Thyroid gland (tissue), 4 donors: ENCODE measurements at regions not wholly inside any gene's neighbourhood (a gene's known extent, or its start where the extent isn't known, plus 50 kb on each side); places are given as distances from the start of the nearest gene placed in this dataset.

Source experiments
- DNase-seq, 2 donors: peaks; one replicate each; pipeline ENCODE4 v3.0.0-alpha.2; 2019
- H3K27ac ChIP-seq, 3 donors: fragments of 200-600 bp; sonication (generic); 1 replicate in 2 of 3; 2 replicates in 1 of 3; pipeline ENCODE4 v1.5.1; 2016 to 2019; ENCODE audit warnings: mild to moderate bottlenecking in 1 of 3, moderate library complexity in 1 of 3
- H3K27me3 ChIP-seq: fragments of 200-600 bp; sonication (generic); one replicate; pipeline ENCODE4 v1.5.1; 2019
- H3K36me3 ChIP-seq, 2 donors: fragments of 200-600 bp; sonication (generic); one replicate each; pipeline ENCODE4 v1.5.1; 2016 to 2019
- H3K4me1 ChIP-seq, 2 donors: fragments of 200-600 bp; sonication (generic); one replicate each; pipeline ENCODE4 v1.5.1; 2017 to 2019
- H3K4me3 ChIP-seq, 3 donors: fragments of 200-600 bp; sonication (generic); replicated peaks in 1 of 3; 1 replicate in 2 of 3; 2 replicates in 1 of 3; pipeline ENCODE4 v1.5.1; 2016; ENCODE audit warnings: mild to moderate bottlenecking in 1 of 3
- H3K9me3 ChIP-seq: fragments of 200-600 bp; sonication (generic); one replicate; pipeline ENCODE4 v1.5.1; 2017
- CTCF ChIP-seq, 6 experiments: fragments of 200-600 bp in 3 of 6; fragments of 450-650 bp in 3 of 6; sonication (generic) in 3 of 6; IDR thresholded peaks; one replicate each; pipeline ENCODE4 v1.5.1; 2016 to 2019; ENCODE audit warnings: antibody characterized with exemption in 6 of 6, mild to moderate bottlenecking in 2 of 6, inconsistent platforms in 1 of 6, moderate library complexity in 1 of 6
- POLR2A ChIP-seq, 2 donors: fragments of 450-650 bp; IDR thresholded peaks; one replicate each; pipeline ENCODE4 v1.6.1; 2017; ENCODE audit warnings: antibody characterized with exemption in 2 of 2, mild to moderate bottlenecking in 2 of 2, moderate library complexity in 1 of 2
- WGBS, 2 donors: methylation state at CpG; one replicate each; pipeline ENCODE4 v1.1.5; 2017; 5-methylcytosine and 5-hydroxymethylcytosine counted together
- intact Hi-C: fragments of 100-400 bp; cut with DNase I; formaldehyde crosslinking; loops from one replicate; pipeline ENCODE4 v1.15.1; 2023

- Histone ChIP-seq H3K9me3 (no peaks in the 10 kb centered on the region), H3K27ac (no peak overlapping the region), H3K4me3 (no peak overlapping the region), H3K4me1 (no peaks in the 10 kb centered on the region), H3K36me3 (no peaks in the 10 kb centered on the region), H3K27me3 (no peaks in the 10 kb centered on the region)
- TF ChIP-seq CTCF (IDR thresholded peaks at IDR 0.05): no peak
- TF ChIP-seq POLR2A (IDR thresholded peaks at IDR 0.05): no peak
- DNase-seq: no peak
- 41 to 53% methylated on average over 3 of the region's 3 CpGs for WGBS, 2 donors
- intact Hi-C loops: no loop called here
Observed at GRCh38 chr11:82494988-82495432, 238.7 kb downstream of the FAM181B start.

- no peak for TF ChIP-seq CTCF (IDR thresholded peaks at IDR 0.05)
- no peak for TF ChIP-seq POLR2A (IDR thresholded peaks at IDR 0.05)
- no peak overlapping the region for H3K27ac ChIP-seq
- no peaks in the 10 kb centered on the region for H3K4me1 ChIP-seq
- no peaks in the 10 kb centered on the region for H3K27me3 ChIP-seq
- H3K4me3 ChIP-seq: no peak overlapping the region
- H3K9me3 ChIP-seq: no peaks in the 10 kb centered on the region
- no peaks in the 10 kb centered on the region for H3K36me3 ChIP-seq
- intact Hi-C loops: no loop called here
- DNase-seq: no peak
- WGBS, 2 donors: 77 to 81% methylated on average over 3 of the region's 3 CpGs
Observed at GRCh38 chr11:82474876-82475275, 258.8 kb downstream of the FAM181B start.

- Histone ChIP-seq H3K36me3 (no peaks in the 10 kb centered on the region), H3K27me3 (no peaks in the 10 kb centered on the region), H3K4me3 (no peak overlapping the region), H3K9me3 (no peaks in the 10 kb centered on the region), H3K4me1 (no peaks in the 10 kb centered on the region), H3K27ac (no peak overlapping the region)
- intact Hi-C loops: no loop called here
- TF ChIP-seq CTCF (IDR thresholded peaks at IDR 0.05): no peak
- TF ChIP-seq POLR2A (IDR thresholded peaks at IDR 0.05): no peak
- no peak for DNase-seq
- 93 to 97% methylated on average over 2 of the region's 2 CpGs for WGBS, 2 donors
Observed at GRCh38 chr11:82465481-82465880, 268.2 kb downstream of the FAM181B start.

- TF ChIP-seq POLR2A (IDR thresholded peaks at IDR 0.05) (no peak), CTCF (IDR thresholded peaks at IDR 0.05) (no peak)
- Histone ChIP-seq H3K4me1 (no peaks in the 10 kb centered on the region), H3K9me3 (no peaks in the 10 kb centered on the region), H3K36me3 (no peaks in the 10 kb centered on the region), H3K27me3 (no peaks in the 10 kb centered on the region), H3K4me3 (no peak overlapping the region), H3K27ac (no peak overlapping the region)
- intact Hi-C loops: no loop called here
- 70 to 80% methylated on average over 4 of the region's 4 CpGs for WGBS, 2 donors
- DNase-seq: no peak
Observed at GRCh38 chr11:82462608-82463242, 270.9 kb downstream of the FAM181B start.

- Histone ChIP-seq H3K27ac (no peak overlapping the region), H3K9me3 (no peaks in the 10 kb centered on the region), H3K36me3 (no peaks in the 10 kb centered on the region), H3K27me3 (no peaks in the 10 kb centered on the region), H3K4me3 (no peak overlapping the region), H3K4me1 (no peaks in the 10 kb centered on the region)
- 18 to 22% methylated on average over 4 of the region's 4 CpGs for WGBS, 2 donors
- no peak for TF ChIP-seq CTCF (IDR thresholded peaks at IDR 0.05)
- no peak for TF ChIP-seq POLR2A (IDR thresholded peaks at IDR 0.05)
- intact Hi-C loops: no loop called here
- no peak for DNase-seq
Observed at GRCh38 chr11:82458761-82459160, 274.9 kb downstream of the FAM181B start.
